HG03095 (cell line): ENCODE measurements at regions not wholly inside any gene's neighbourhood (a gene's known extent, or its start where the extent isn't known, plus 50 kb on each side); places are given as distances from the start of the nearest gene placed in this dataset.
"Not testable (repeated sequence)": the region's sequence is repeated elsewhere in the genome, so short reads cannot be mapped to it uniquely, and the experiment has no call there.

Experiments
- ATAC-seq: cut with Tn5 transposase; IDR thresholded peaks from one replicate; pipeline ENCODE4 v1.9.1; 2021; ENCODE audit warnings: moderate library complexity; ENCODE audit not compliant: unreplicated experiment

DNA sequence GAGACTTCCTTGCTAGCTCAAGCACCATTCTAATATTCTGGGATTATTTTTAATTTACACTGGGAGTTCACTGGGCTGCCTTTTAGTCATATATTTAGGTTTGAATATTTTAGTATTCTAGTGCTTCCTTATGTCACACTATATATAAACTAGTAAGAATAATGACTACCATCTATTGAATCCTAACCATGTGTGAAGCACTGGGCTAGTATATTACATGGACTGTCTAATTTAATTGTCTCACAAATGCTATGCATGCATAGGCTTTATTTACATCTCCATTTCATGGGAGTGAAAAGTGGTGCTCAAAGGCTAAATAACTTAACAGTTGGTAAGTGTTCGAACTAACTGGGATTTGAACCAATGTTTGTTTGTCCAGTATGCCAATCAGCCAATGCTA lies 272.4 kb downstream of the RND3 start:
- no peak for ATAC-seq

DNA sequence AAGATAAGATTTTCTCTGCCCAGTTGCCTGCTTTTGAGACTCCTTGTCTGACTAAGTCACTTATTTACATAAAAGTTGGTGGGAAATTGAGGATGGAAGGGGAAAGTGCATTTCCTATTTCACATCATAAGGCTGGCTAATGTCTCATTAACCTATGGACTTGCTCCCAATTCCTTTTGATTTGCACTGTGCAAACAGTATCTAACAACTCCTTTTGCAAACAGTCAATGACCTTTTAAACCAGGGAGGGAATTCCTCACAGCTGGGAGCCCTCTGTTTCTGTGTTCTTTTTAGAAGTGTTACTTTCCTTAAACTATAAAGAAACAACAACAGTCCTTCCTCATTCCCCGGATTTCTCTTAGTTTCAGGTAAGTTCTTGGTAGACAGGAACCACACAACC lies 272.8 kb downstream of the RND3 start:
- no peak for ATAC-seq

DNA sequence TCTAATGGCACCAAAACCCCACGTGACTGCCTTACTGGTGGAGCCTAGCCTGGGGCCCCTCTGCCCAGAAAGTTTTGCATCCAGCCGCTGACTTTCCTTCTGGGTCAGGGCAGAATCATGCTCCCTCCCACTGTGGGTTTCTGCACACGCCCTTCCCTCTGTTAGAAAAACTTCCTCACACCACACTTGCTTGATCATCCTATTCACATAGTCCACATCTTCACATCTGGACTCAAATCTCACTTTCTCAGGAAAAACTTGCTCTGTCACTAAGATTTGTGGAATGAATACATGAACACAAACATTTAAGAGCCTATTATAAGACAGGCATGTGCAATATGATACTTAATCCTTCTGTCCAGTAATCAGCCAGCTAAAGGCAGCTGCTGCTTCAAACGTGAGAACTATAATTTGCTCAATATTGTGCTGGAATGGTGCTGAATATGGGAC lies 274.7 kb downstream of the RND3 start:
- no peak for ATAC-seq

DNA sequence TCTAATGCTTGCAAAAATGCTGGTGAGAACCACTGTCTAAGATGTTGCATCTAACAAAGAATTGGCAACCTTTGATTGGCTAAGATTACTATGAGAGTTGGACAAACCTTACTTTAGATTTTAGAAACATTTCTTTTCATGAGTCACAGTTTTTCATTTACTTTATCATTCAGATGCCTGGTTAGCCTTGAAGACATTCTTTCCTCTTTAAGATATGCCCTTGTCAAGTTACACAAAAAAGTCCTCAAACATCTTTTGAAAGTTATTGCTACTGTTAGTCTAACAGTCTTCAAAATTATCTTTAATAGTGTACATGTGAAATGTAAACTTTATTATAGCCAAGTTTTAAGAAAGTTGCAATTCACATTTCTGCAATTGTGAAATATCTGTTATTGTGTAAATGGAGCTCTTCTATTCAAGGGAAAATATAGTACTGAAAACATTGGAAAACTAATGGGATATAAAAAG lies 276.3 kb downstream of the RND3 start:
- no peak for ATAC-seq

DNA sequence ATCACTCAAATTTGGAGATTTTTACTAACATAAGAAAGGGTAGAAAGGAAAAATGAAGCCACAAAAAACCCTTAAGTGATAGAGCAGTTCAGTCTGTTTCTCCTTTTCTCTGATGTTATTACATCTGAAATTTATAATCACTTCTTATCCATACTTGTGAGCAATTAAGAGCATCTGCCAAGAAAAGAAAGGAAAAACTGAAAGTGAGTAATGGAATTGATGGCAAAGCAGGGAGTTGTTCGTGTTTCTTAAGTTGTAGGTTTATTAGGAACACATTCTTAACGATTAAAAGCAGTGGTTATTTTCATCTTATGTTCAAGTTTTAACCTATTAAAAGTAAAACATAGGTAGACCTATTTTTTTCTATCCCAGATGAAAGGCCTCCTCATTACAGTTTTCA lies 277.7 kb downstream of the RND3 start:
- no peak for ATAC-seq

DNA sequence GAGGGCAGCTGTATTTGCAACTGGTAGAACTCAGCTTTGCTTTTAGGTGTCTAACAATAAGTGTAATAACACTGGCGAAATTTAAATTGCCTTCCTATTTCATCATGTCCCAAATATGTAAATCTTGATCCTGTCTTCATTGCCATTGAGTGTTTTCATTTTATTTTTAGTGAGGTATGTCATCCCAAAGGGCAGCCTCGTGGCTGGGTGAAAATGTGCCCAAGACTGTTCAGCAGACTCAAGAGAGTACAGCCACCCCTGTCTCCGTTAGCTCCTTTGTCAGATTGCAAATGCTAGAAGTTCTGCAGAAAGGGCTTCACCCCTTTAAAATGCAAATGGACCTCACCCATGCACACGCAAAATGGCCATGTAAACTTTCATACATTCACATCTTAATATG lies 278.8 kb downstream of the RND3 start:
- ATAC-seq = no peak

DNA sequence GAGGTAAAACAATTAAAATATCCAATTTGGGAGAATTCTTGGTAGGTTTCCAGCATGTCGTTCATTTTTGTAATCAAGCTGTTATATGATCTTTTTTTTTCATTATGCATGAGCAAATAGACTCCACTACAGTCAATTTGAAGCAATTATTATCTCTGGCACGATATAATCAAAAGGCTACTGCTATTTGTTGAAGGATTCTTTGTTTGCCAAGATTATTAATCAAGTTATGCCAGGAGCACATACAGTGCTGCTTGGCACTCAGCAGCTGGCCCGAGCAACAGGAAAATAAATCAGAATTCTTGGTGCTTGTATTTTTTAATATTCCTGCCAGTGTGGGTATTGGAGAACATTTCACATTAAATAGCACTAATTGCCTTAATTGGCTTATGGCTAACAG lies 279.5 kb downstream of the RND3 start:
- no peak for ATAC-seq

DNA sequence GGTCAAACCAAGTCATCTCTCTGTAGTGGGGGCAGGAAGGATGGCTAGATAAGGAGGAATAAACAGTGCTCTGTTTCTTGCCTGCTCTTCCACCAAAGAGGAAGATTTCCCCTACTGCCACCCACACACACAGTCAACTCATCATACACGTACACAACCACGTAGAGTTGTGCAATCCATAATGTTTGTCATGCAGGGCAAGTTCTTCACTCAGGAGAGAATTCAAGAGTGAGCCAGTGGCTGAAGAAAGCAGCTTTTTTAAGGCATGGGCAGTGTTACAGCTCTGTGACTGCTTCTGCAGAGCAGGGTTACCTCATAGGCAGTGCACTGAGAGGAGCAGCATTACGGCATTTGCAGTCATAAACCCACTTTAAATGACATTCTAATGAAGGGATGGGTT lies 283.0 kb downstream of the RND3 start:
- ATAC-seq = no peak

DNA sequence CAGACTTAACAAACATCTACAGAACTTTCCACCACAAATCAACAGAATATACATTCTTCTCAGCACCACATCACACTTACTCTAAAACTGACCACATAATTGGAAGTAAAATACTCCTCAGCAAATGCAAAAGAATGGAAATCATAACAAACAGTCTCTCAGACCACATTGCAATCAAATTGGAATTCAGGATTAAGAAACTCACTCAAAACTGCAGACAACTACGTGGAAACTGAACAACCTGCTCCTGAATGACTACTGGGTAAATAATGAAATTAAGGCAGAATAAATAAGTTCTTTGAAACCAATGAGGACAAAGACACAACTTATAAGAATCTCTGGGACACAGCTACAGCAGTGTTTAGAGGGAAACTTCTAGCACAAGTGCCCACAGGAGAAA lies 292.7 kb downstream of the RND3 start:
- ATAC-seq = not testable (repeated sequence)

DNA sequence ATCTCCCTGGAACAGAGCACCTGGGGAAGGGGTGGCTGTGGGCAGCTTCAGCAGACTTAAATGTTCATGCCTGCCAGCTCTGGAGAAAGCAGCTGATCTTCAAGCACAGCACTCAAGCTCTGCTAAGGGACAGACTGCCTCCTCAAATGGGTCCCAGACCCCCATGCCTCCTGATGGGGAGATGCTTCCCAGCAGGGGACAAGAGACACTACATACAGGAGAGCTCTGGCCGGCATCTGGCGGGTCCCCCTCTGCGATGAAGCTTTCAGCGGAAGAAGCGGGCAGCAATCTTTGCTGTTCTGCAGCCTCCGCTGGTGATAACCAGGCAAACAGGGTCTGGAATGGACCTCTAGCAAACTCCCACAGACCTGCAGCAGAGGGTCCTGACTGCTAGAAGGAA lies 294.8 kb downstream of the RND3 start:
- ATAC-seq = no peak

DNA sequence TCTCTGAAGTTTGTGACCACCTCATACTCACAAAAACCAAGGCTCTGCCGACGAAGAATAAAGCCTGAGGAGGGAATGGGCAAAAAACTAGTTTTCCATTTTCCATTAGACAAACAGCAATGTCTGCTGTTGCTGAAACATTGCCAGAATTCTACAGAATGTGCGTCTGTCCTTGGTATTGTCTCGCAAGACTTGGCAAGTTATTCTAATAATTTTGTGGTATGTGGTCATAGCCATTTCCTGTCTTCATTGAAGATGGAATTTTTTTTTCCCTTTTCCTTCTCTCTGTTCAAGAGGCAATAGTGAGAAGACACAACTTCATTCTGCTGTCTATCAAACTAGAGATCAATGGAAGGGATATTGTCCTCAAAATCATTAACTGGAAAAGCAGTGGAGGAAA lies 296.1 kb downstream of the RND3 start:
- ATAC-seq = no peak

DNA sequence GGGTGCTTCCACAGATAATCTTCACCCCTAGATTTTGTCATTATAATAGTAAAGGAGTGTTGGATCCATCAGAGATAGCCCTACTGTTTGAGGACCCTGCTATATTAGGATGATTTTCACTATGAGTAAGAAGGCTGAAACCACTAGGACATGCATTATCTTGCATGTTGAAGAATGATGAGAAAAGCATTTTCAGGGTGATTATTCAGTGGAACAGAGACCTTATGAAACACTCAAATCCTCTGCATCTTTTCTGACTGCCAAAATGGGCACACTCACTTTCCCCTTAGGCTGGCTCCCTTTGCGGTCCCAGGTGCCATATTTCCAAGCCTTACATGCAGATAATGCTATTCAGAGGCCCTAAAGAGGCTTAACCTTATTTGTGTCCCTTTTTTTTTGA lies 296.9 kb downstream of the RND3 start:
- ATAC-seq = no peak

DNA sequence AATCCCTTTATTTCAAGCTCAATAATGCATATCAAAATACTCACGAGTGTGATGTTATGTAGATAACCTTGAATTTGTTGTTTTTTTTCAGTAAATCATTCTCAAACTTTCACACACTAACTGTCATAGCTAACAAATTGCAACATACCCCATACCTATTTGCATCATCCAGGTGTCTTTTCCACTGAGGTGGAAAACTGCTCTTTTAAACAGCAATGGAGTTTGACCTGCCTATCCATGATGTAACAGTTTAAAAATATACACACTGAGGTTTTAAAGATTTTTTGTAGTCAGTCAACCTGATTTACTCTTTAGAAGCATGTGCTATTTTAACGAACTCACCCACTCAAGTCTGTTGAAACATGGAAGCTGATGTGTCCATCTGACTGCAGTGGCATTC lies 298.7 kb downstream of the RND3 start:
- ATAC-seq = no peak

DNA sequence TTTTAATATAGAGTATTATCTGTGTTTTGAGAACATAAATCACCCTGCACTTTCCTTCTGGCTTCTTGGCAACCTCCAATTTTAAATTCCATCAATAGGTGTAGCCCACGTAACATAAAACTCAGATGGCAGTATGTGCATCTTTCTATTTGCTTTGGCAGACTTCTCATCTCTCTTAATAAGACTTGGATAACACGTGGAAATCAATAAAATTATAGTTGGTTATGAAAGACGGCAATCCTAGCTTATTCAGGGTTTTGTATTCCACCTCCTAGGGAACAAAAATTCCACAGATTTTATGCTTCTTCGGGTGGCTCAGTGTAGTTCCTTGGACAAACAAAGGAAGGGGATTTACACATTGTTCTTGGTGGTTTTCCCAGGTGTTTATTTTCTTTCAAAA lies 299.3 kb downstream of the RND3 start:
- ATAC-seq = no peak

DNA sequence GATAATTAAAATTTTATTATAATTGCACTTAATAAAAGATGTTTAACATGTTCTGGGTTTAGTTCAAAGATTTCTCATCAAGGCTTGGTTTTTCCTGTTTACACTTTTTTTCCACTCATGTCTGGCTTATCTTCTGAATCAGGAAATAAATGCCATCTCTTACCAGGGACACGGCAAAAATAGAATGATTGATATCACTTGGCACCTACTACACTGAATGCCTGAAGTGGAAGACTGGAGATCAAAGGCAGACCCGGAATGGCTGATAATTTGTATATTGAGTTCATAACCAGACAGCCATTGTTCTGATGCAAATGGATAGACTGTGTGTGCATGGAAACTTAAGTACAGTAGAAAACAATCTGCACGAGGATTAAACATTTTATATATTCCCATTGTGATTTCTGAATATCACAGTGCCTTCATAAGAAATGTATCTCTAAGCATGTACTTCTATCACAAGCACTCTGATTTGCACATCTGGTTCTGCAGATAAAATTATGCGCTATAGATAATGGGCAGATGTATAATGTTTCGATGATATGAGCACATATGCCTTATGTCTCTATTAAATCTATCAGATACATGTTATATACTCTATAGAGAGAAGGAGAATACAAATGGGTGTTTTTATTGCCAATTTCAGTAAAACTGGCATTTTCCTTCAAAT lies 304.8 kb downstream of the RND3 start:
- no peak for ATAC-seq

DNA sequence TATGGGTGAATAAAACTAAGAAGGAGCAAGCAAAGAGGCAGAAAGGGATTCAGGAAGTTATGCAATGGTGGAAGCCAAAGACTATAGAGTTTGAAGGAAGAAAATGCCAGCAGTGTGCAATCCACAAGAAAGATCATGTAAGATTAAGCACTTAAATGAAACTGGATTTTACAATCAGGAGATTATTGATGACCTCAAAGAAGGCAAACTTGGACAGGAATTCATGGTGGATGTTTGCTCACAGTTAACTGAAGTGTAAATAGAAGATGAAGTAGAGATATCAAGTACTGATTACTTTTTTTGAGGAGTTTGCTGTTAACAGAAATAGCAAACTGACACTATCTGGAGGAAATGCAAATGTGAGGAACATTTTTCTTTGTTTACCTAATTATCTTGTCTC lies 308.9 kb downstream of the RND3 start:
- ATAC-seq = no peak

DNA sequence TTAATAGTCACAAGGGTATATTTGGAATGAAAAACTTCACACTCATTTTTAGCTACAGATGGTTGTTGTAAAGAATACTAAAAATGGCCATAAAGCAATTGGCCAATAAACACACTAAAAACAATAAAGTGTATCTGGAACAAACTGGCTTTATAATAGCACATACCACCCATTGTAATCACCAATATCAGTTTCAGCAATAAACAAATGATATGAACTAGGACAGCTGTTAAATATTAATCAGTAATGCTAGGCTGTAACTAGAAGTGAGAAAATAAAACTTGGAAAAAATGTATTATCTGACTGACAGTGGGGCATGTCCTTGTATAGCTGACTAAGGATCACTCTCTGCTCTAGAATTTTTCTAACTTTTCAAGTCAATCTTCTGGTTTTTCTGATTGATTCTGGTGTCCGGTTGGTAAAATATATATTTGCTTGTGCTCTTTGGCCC lies 312.5 kb downstream of the RND3 start:
- no peak for ATAC-seq

DNA sequence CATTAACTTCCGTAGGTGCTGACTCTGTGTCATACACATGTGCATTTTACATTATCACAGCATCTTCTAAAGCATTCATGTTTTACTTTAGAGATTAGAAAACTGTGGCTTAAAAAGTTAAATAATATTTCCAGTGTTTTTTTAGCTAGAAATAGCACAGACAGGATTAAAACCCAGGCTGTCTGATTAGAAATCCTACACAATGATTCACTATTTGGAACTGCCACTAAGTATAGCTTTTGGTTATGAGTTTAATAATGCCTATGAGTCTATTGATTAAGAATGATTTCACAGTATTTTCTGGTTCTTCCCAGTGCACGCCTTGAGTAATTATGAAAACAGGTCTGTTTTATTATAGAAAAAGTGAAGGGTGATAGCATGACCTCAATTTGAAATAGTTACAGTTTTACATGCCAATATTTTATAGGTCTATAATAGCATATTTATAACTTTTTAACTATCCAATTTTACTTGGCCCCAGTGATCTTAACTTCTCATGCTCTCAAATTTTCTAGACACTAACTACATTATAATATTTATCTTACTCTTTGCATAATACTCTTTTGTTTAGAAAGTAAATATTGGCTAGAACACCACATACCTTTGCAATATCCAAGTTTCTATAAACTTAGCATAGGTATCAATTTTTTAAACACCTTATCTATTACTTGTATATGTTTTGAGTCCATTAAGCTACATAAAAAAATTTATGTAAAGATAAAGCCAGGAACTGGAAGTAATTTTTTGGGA lies 313.2 kb downstream of the RND3 start:
- no peak for ATAC-seq

DNA sequence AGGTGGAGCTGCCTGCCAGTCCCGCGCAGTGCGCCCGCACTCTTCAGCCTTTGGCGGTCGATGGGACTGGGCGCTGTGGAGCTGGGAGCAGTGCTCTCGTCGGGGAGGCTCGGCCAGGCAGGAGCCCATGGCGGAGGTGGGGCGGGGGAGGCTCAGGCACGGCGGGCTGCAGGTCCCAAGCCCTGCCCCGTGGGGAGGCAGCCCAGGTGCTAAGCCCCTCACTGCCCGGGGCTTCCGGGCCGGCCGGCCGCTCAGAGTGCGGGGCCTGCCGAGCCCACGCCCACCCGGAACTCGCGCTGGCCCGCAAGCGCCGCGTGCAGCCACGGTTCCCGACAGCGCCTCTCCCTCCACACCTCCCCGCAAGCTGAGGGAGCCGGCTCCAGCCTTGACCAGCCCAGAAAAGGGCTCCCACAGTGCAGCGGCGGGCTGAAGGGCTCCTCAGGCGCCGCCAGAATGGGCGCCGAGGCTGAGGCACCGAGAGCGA lies 316.4 kb downstream of the RND3 start:
- no peak for ATAC-seq

DNA sequence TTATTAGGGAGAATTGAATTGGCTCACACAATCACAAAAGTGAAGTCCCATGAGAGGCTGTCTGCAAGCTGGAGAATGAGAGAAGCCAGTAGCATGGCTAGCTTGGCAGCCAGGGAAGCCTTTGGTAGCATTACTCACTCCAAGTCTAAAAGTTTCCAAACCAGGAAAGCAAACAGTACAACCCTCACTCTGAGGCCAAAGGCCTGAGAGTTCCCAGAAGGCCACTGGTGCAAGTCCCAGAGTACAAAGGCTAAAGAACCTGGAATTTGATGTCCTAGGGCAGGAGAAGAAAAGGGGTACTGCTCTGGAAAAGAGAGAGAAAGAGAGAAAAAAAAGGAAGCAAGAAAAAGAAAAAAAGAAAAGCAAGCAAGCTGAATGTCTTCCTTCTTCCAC lies 318.2 kb downstream of the RND3 start:
- no peak for ATAC-seq

DNA sequence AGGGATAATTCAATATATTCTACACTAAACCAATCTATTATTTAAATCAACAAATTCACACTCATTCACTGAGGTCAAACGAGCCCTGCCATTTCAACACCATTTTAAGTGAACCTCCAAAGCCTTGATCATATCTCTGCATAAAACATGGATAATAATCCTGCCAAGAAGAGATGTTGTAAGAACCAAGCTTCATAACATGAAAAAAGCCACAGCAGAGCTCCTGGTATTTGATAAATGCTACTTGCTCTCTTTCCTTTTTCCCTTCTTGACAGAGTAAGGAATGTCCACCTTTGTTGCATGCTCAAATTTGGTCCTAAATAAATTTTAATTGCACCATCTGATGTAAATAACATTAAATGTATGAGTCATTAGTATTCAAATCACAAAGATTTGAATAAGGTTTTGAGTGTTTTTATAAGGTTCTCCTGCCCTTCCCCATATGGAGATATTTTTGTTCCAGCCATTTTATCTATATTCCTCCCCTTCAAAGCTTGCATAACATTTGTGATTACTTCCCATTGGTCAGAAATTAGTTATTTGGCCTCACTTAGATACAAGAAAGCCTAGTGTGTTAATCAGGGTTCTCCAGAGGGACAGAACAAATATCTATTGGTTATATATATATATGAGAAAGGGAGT lies 318.8 kb downstream of the RND3 start:
- no peak for ATAC-seq

DNA sequence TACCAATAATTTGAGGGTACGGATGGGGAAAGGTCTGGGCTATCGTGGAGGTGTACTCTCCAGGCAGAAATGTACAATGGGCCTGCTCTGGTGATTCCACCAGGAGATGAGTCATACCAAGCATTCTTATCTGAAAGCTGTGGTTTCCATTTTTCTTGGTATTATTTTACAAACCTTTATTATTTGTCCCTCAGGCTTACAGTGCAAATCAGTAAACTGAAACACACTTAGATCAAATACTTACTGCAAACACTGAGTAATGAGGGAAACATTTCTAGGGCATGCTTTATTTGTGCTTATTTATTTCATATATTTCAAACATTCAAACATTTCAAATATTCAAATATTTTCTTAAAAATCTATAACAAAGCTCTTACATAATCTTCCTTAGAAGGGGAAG lies 319.8 kb downstream of the RND3 start:
- peak; percentile 93 for ATAC-seq
